Ishikawa (cell line): ENCODE measurements at regions not wholly inside any gene's neighbourhood (a gene's known extent, or its start where the extent isn't known, plus 50 kb on each side); places are given as distances from the start of the nearest gene placed in this dataset.

Experiments used
- CEBPB ChIP-seq: IDR thresholded peaks from 2 replicates; pipeline ENCODE4 v1.6.1; 2012
- CREB1 ChIP-seq: IDR thresholded peaks from 2 replicates; pipeline ENCODE4 v1.6.1; 2012; ENCODE audit warnings: low read depth
- EGR1 ChIP-seq: IDR thresholded peaks from 2 replicates; pipeline ENCODE4 v1.6.1; 2012
- FOXM1 ChIP-seq: IDR thresholded peaks from 2 replicates; pipeline ENCODE4 v1.6.1; 2012; ENCODE audit warnings: low read depth, borderline replicate concordance
- NFIC ChIP-seq: IDR thresholded peaks from 2 replicates; pipeline ENCODE4 v1.6.1; 2012
- RAD21 ChIP-seq: IDR thresholded peaks from 2 replicates; pipeline ENCODE4 v1.6.1; 2012; ENCODE audit warnings: low read depth
- REST ChIP-seq: IDR thresholded peaks from 2 replicates; pipeline ENCODE4 v1.6.1; 2012; ENCODE audit warnings: low read depth, mild to moderate bottlenecking
- TAF1 ChIP-seq: IDR thresholded peaks from 2 replicates; pipeline ENCODE4 v1.6.1; 2012; ENCODE audit warnings: low read depth, mild to moderate bottlenecking
- TEAD4 ChIP-seq: IDR thresholded peaks from 2 replicates; pipeline ENCODE4 v1.6.1; 2012
- USF1 ChIP-seq: IDR thresholded peaks from 2 replicates; pipeline ENCODE4 v1.6.1; 2012
- YY1 ChIP-seq: IDR thresholded peaks from 2 replicates; pipeline ENCODE4 v1.6.1; 2012; ENCODE audit warnings: low read depth
- ZBTB7A ChIP-seq: IDR thresholded peaks from 2 replicates; pipeline ENCODE4 v1.6.1; 2012; ENCODE audit warnings: low read depth
- TF ChIP-seq, protein P1 (sequence below): IDR thresholded peaks from 2 replicates; pipeline ENCODE4 v1.6.1; 2012

DNA sequence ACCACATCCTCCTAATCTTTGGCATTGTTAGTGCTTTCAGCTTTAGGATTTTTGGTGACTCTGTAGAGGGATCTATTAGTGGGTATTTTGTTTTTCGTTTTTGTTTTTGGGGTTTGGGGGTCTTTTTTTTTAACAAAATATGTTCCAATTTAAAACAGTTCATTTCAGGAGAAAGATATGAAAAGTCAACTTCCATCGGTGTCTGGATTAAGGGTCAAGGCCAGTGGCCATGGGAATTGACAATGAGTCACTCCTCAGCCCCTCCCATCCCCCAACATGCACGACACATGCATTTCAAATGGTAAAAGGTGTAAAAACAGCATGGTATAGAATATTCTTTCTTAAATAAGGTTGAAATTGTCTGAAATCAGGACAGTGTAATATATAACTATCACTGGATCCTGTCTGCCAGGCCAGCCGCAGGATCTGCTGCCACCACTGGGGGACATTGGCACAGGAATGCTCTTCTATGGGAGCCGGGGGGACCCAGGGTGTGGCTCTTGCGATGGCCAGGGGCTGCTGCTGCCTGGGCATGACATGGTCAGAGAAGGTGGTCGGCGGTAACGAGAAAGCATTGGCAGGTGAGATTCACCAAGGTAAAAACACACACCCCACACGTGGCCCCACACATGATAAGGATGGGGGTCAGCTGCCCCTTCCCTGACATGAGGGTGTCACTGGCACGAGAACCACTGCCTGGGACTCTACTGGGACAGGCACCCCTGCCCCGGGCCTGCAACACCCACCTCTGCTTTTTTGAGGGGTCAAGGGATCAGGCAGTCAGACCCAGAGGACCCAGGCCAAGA, 126.2 kb upstream of the KCTD7 start:
- TF ChIP-seq YY1 (no peak), CEBPB (no peak), RAD21 (no peak), REST (no peak), FOXM1 (no peak), USF1 (no peak), CREB1 (no peak)

GRCh38 chr7:66503036-66503370, 125.7 kb upstream of the KCTD7 start:
- TF ChIP-seq USF1 (no peak), FOXM1 (no peak), TEAD4 (no peak), RAD21 (no peak)

DNA sequence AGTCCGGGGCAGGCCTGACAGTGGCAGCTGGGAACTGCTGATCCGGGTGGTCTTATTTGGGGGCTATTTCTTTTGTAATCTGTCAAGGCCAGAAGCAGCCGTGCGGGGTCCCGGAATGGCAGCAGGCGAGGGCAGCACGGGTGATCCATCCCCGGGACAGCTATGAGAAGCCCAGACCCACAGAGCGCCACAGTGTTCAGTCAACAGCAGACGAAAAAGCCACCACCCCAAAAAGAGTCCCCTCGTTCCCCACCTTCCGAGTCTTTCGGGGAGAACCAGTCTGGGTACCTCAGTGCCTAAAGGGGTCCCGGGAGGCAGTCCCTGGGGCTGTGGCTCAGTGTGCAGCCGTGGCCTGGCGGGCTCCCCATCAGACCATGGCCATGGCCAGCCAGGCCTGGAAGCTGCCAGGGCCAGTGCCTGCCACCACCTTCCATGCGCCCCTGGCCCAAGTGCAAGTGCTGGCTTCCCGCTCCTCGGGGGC, 125.1 kb upstream of the KCTD7 start:
- no peak for TF ChIP-seq USF1
- no peak for TF ChIP-seq REST
- TF ChIP-seq FOXM1, result no peak
- no peak for TF ChIP-seq TEAD4
- TF ChIP-seq, protein P1, sequence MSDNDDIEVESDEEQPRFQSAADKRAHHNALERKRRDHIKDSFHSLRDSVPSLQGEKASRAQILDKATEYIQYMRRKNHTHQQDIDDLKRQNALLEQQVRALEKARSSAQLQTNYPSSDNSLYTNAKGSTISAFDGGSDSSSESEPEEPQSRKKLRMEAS, result no peak
- no peak for TF ChIP-seq NFIC
- no peak for TF ChIP-seq CEBPB
- TF ChIP-seq ZBTB7A, result no peak
- no peak for TF ChIP-seq TAF1
- TF ChIP-seq CREB1, result no peak
- TF ChIP-seq YY1, result no peak

DNA sequence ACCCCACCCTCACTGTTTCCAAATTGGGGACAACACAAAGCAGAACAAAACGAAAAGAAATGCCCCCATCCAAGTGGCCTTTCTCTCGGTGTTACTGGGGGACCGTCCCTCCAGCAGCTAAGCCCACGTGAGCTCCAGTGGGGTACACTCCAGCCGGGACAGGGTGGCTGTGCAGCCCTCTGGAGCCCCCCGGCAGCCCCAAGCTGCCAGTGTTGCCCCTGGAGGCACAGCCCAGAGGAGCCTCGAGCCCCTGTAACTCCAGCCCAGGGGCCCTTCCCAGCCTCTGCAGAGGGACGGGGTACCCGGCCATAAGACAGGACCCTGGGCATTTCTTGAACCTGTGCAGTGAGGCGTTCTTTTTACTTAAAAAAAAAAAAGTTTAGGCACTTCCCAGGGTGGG, 124.5 kb upstream of the KCTD7 start:
- no peak for TF ChIP-seq TAF1
- TF ChIP-seq REST, result no peak

DNA sequence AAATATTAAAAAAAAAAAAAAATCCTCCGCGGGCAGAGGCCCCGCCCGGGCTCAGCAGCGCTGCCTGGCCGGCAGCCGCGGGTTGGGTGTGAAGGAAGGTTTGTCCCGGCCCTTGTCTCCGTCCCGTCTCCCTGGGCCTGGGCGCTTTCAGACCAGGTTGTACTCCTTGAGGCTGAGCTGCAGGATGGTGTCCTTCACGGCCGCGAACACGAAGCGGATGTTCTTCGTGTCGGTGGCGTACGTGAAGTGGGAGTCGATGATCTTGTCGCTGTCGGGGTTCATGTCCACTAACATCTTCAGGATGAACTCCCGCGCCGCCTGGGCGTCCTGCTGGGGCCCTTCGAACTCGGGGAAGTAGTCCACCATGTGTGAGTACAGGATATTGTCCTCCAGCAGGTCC, 123.7 kb upstream of the KCTD7 start:
- TF ChIP-seq FOXM1, result no peak
- no peak for TF ChIP-seq YY1
- TF ChIP-seq, protein P1, result no peak
- TF ChIP-seq NFIC, result no peak
- no peak for TF ChIP-seq EGR1
- TF ChIP-seq USF1, result no peak
- no peak for TF ChIP-seq TEAD4
- no peak for TF ChIP-seq TAF1
